Trophoblast cell (in vitro differentiated cells and primary cell): ENCODE measurements at regions not wholly inside any gene's neighbourhood (a gene's known extent, or its start where the extent isn't known, plus 50 kb on each side); places are given as distances from the start of the nearest gene placed in this dataset.

Source experiments
- DNase-seq, 2 donors: peaks; one replicate each; pipeline ENCODE4 v3.0.0-alpha.2; 2016
- H2AFZ ChIP-seq: 2 replicates; pipeline ENCODE4 v1.6.1; 2013; ENCODE audit warnings: low read length, moderate library complexity, mild to moderate bottlenecking; ENCODE audit not compliant: insufficient read depth, poor library complexity
- H2AK5ac ChIP-seq: 2 replicates; pipeline ENCODE4 v1.6.1; 2013; ENCODE audit warnings: mild to moderate bottlenecking, low read length
- H2BK120ac ChIP-seq: 2 replicates; pipeline ENCODE4 v1.6.1; 2013; ENCODE audit warnings: low read length, mild to moderate bottlenecking, moderate library complexity; ENCODE audit not compliant: insufficient read depth, poor library complexity
- H2BK12ac ChIP-seq: 2 replicates; pipeline ENCODE4 v1.6.1; 2013; ENCODE audit warnings: mild to moderate bottlenecking, low read length, moderate library complexity
- H2BK5ac ChIP-seq: 2 replicates; pipeline ENCODE4 v1.6.1; 2013; ENCODE audit warnings: low read length, low read depth, moderate library complexity, mild to moderate bottlenecking; ENCODE audit not compliant: poor library complexity
- H3K14ac ChIP-seq: 2 replicates; pipeline ENCODE4 v1.6.1; 2013; ENCODE audit warnings: mild to moderate bottlenecking, low read length
- H3K18ac ChIP-seq: 2 replicates; pipeline ENCODE4 v1.6.1; 2013; ENCODE audit warnings: mild to moderate bottlenecking, low read length
- H3K23ac ChIP-seq: 2 replicates; pipeline ENCODE4 v1.6.1; 2013; ENCODE audit warnings: low read length
- H3K27ac ChIP-seq: 2 replicates; pipeline ENCODE4 v1.5.1; 2013; ENCODE audit warnings: low read depth, mild to moderate bottlenecking, inconsistent platforms, low read length, moderate library complexity
- H3K27me3 ChIP-seq: 2 replicates; pipeline ENCODE4 v1.6.1; 2013; ENCODE audit warnings: inconsistent platforms, mild to moderate bottlenecking, low read length, moderate library complexity; ENCODE audit not compliant: insufficient read depth
- H3K36me3 ChIP-seq, 2 experiments: 1 replicate in 1 of 2; 2 replicates in 1 of 2; pipeline ENCODE4 v1.6.1; 2013; ENCODE audit warnings: low read length in 2 of 2, mild to moderate bottlenecking in 2 of 2, moderate library complexity in 1 of 2; ENCODE audit not compliant: insufficient read depth in 2 of 2, control insufficient read depth in 1 of 2
- H3K4ac ChIP-seq: 2 replicates; pipeline ENCODE4 v1.6.1; 2013; ENCODE audit warnings: low read depth, mild to moderate bottlenecking, low read length, moderate library complexity
- H3K4me1 ChIP-seq, 2 experiments: 1 replicate in 1 of 2; 2 replicates in 1 of 2; pipeline ENCODE4 v1.6.1; 2013; ENCODE audit warnings: low read length in 2 of 2, mild to moderate bottlenecking in 2 of 2, moderate library complexity in 1 of 2; ENCODE audit not compliant: insufficient read depth in 2 of 2, control insufficient read depth in 1 of 2
- H3K4me2 ChIP-seq: 2 replicates; pipeline ENCODE4 v1.6.1; 2013; ENCODE audit warnings: inconsistent platforms, mild to moderate bottlenecking, low read length, moderate library complexity
- H3K4me3 ChIP-seq: 2 replicates; pipeline ENCODE4 v1.5.1; 2013; ENCODE audit warnings: mild to moderate bottlenecking, low read depth, low read length, inconsistent platforms
- H3K79me1 ChIP-seq: one replicate; pipeline ENCODE4 v1.6.1; 2013; ENCODE audit warnings: low read length
- H3K79me2 ChIP-seq: 2 replicates; pipeline ENCODE4 v1.6.1; 2013; ENCODE audit warnings: low read length, mild to moderate bottlenecking; ENCODE audit not compliant: control insufficient read depth, insufficient read depth, poor library complexity
- H3K9ac ChIP-seq: 2 replicates; pipeline ENCODE4 v1.6.1; 2013; ENCODE audit warnings: mild to moderate bottlenecking, low read length
- H3K9me3 ChIP-seq: 2 replicates; pipeline ENCODE4 v1.6.1; 2013; ENCODE audit warnings: low read depth, mild to moderate bottlenecking, control low read depth, inconsistent platforms, low read length; ENCODE audit not compliant: insufficient read depth
- H4K12ac ChIP-seq: 2 replicates; pipeline ENCODE4 v1.6.1; 2013; ENCODE audit warnings: low read depth, mild to moderate bottlenecking, low read length, moderate library complexity
- H4K8ac ChIP-seq: 2 replicates; pipeline ENCODE4 v1.6.1; 2013; ENCODE audit warnings: low read depth, mild to moderate bottlenecking, low read length, moderate library complexity
- H4K91ac ChIP-seq: one replicate; pipeline ENCODE4 v1.6.1; 2013; ENCODE audit warnings: low read depth, mild to moderate bottlenecking, low read length, moderate library complexity
- WGBS: extraction: QIAGEN DNeasy Blood & Tissue Kit; methylation state at CpG from one replicate; pipeline ENCODE4 v1.1.7; 2013; ENCODE audit warnings: missing lambda C conversion rate; ENCODE audit not compliant: insufficient read length, insufficient coverage; ENCODE audit errors: extremely low coverage; 5-methylcytosine and 5-hydroxymethylcytosine counted together

GRCh38 chr4:141896687-141897086, 260.3 kb downstream of the IL15 start:
- Histone ChIP-seq H2BK120ac (no peak overlapping the region), H4K8ac (no peak overlapping the region), H3K27me3 (no peaks in the 10 kb centered on the region), H3K79me2 (no peaks in the 10 kb centered on the region), H3K18ac (no peak overlapping the region), H3K4me2 (no peak overlapping the region), H2AK5ac (no peak overlapping the region), H3K9me3 (no peaks in the 10 kb centered on the region), H2BK12ac (no peak overlapping the region), H3K36me3 (no peaks in the 10 kb centered on the region), H4K12ac (no peak overlapping the region), H3K14ac (no peak overlapping the region), H3K27ac (no peak overlapping the region), H4K91ac (no peak overlapping the region), H3K79me1 (no peaks in the 10 kb centered on the region), H2AFZ (no peak overlapping the region), H3K4me1 (peaks cover 0 to 3% of the 10 kb centered on the region in 2 experiments), H3K4me3 (no peak overlapping the region), H2BK5ac (no peak overlapping the region), H3K4ac (no peak overlapping the region), H3K9ac (no peak overlapping the region), H3K23ac (no peak overlapping the region)
- no peak for DNase-seq
- WGBS: no CpG with 5 or more reads among the region's 3 CpGs

GRCh38 chr4:141898346-141898745, 262.0 kb downstream of the IL15 start:
- Histone ChIP-seq H3K4ac (no peak overlapping the region), H4K8ac (no peak overlapping the region), H3K9ac (no peak overlapping the region), H3K4me1 (peaks cover 0 to 3% of the 10 kb centered on the region in 2 experiments), H3K36me3 (no peaks in the 10 kb centered on the region), H2AK5ac (no peak overlapping the region), H3K18ac (no peak overlapping the region), H3K27ac (no peak overlapping the region), H3K79me1 (no peaks in the 10 kb centered on the region), H3K27me3 (no peaks in the 10 kb centered on the region), H2BK5ac (no peak overlapping the region), H2BK12ac (no peak overlapping the region), H3K79me2 (no peaks in the 10 kb centered on the region), H4K91ac (no peak overlapping the region), H3K14ac (no peak overlapping the region), H4K12ac (no peak overlapping the region), H3K4me3 (no peak overlapping the region), H3K9me3 (no peaks in the 10 kb centered on the region), H3K23ac (no peak overlapping the region), H2AFZ (no peak overlapping the region), H2BK120ac (no peak overlapping the region), H3K4me2 (no peak overlapping the region)
- WGBS: no CpG with 5 or more reads among the region's 2 CpGs
- DNase-seq: peak in 1 of 2 donors; percentile 16

GRCh38 chr4:141899103-141899502, 262.7 kb downstream of the IL15 start:
- no peak overlapping the region for H2AFZ ChIP-seq
- H4K12ac ChIP-seq: no peak overlapping the region
- H4K8ac ChIP-seq: no peak overlapping the region
- no peak overlapping the region for H3K14ac ChIP-seq
- no peaks in the 10 kb centered on the region for H3K27me3 ChIP-seq
- no peak for DNase-seq
- no peaks in the 10 kb centered on the region for H3K79me2 ChIP-seq
- H3K4ac ChIP-seq: no peak overlapping the region
- no peak overlapping the region for H2BK12ac ChIP-seq
- H3K9me3 ChIP-seq: no peaks in the 10 kb centered on the region
- H3K27ac ChIP-seq: no peak overlapping the region
- H4K91ac ChIP-seq: no peak overlapping the region
- H2AK5ac ChIP-seq: no peak overlapping the region
- H2BK5ac ChIP-seq: no peak overlapping the region
- H2BK120ac ChIP-seq: no peak overlapping the region
- H3K79me1 ChIP-seq: no peaks in the 10 kb centered on the region
- peaks cover 0 to 3% of the 10 kb centered on the region in 2 experiments for H3K4me1 ChIP-seq
- no peak overlapping the region for H3K4me2 ChIP-seq
- H3K23ac ChIP-seq: no peak overlapping the region
- H3K9ac ChIP-seq: no peak overlapping the region
- no peaks in the 10 kb centered on the region for H3K36me3 ChIP-seq
- WGBS: no CpG with 5 or more reads among the region's 1 CpG
- no peak overlapping the region for H3K4me3 ChIP-seq
- no peak overlapping the region for H3K18ac ChIP-seq

- no peak overlapping the region for H2BK12ac ChIP-seq
- H3K79me1 ChIP-seq: no peaks in the 10 kb centered on the region
- no peaks in the 10 kb centered on the region for H3K79me2 ChIP-seq
- peaks cover 0 to 3% of the 10 kb centered on the region in 2 experiments for H3K4me1 ChIP-seq
- no peak overlapping the region for H2AK5ac ChIP-seq
- no peak overlapping the region for H3K4me3 ChIP-seq
- no peak overlapping the region for H3K4ac ChIP-seq
- H3K23ac ChIP-seq: no peak overlapping the region
- H3K9ac ChIP-seq: no peak overlapping the region
- no peak overlapping the region for H2AFZ ChIP-seq
- no peak overlapping the region for H2BK5ac ChIP-seq
- no peak overlapping the region for H3K14ac ChIP-seq
- H3K36me3 ChIP-seq: no peaks in the 10 kb centered on the region
- DNase-seq: no peak
- H3K18ac ChIP-seq: no peak overlapping the region
- H4K91ac ChIP-seq: no peak overlapping the region
- H3K27me3 ChIP-seq: no peaks in the 10 kb centered on the region
- H2BK120ac ChIP-seq: no peak overlapping the region
- no peak overlapping the region for H3K27ac ChIP-seq
- H4K8ac ChIP-seq: no peak overlapping the region
- no peaks in the 10 kb centered on the region for H3K9me3 ChIP-seq
- H4K12ac ChIP-seq: no peak overlapping the region
- no peak overlapping the region for H3K4me2 ChIP-seq
Observed at GRCh38 chr4:141899541-141899940, 263.2 kb downstream of the IL15 start.
